WTC11 (cell line): ENCODE measurements at regions not wholly inside any gene's neighbourhood (a gene's known extent, or its start where the extent isn't known, plus 50 kb on each side); places are given as distances from the start of the nearest gene placed in this dataset.

Source experiments
- ATAC-seq: fragments of 200-7000 bp; cut with Tn5 transposase; 2 replicates; pipeline ENCODE4 v1.10.0; 2021; ENCODE audit warnings: mild to moderate bottlenecking, moderate library complexity
- CTCF ChIA-PET: fragments of 300-600 bp; sonication (Branson Sonifier 250); formaldehyde crosslinking; loops from one replicate; lab custom pipeline; 2021; ENCODE audit warnings: antibody characterized with exemption; lab: Charles Lee
- POLR2A ChIA-PET: fragments of 350-600 bp; sonication (Branson Sonifier 250); formaldehyde crosslinking; loops from one replicate; lab custom pipeline; 2021; ENCODE audit warnings: antibody characterized with exemption; lab: Charles Lee
- DNase-seq: peaks from one replicate; pipeline ENCODE4 v3.0.0; 2021; ENCODE audit warnings: low spot score
- H3K27ac Mint-ChIP-seq: 2 replicates; pipeline ENCODE4 v1.8.0; 2021; ENCODE audit warnings: mixed read lengths
- H3K27me3 Mint-ChIP-seq: 2 replicates; pipeline ENCODE4 v1.8.0; 2021; ENCODE audit warnings: low read depth, mild to moderate bottlenecking, moderate library complexity, mixed read lengths
- H3K36me3 Mint-ChIP-seq: 2 replicates; pipeline ENCODE4 v1.8.0; 2021; ENCODE audit warnings: mixed read lengths
- H3K4me1 Mint-ChIP-seq: 2 replicates; pipeline ENCODE4 v1.8.0; 2022; ENCODE audit warnings: mixed read lengths
- H3K4me3 Mint-ChIP-seq: 2 replicates; pipeline ENCODE4 v1.8.0; 2021; ENCODE audit warnings: mild to moderate bottlenecking, moderate library complexity, mixed read lengths
- H3K9me3 Mint-ChIP-seq: 2 replicates; pipeline ENCODE4 v1.8.0; 2021; ENCODE audit warnings: mixed read lengths
- AR ChIP-seq: fragments of 250-450 bp; sonication (Bioruptor Pico); IDR thresholded peaks from 2 replicates; pipeline ENCODE4 v1.9.0; 2021; ENCODE audit warnings: mild to moderate bottlenecking
- ATF1 ChIP-seq: sonication (generic); formaldehyde crosslinking; IDR thresholded peaks from 2 replicates; pipeline ENCODE4 v1.8.1; 2023; ENCODE audit warnings: mild to moderate bottlenecking, moderate library complexity, missing genetic modification reagents
- CREM ChIP-seq: sonication (generic); formaldehyde crosslinking; IDR thresholded peaks from 2 replicates; pipeline ENCODE4 v1.8.1; 2022; ENCODE audit warnings: mild to moderate bottlenecking, missing genetic modification reagents, moderate library complexity
- CTCF ChIP-seq: fragments of 200-600 bp; IDR thresholded peaks from 2 replicates; pipeline ENCODE4 v1.8.0; 2022; ENCODE audit warnings: antibody characterized with exemption
- E2F4 ChIP-seq: sonication (generic); formaldehyde crosslinking; IDR thresholded peaks from 2 replicates; pipeline ENCODE4 v1.8.1; 2022; ENCODE audit warnings: low read depth, mild to moderate bottlenecking, moderate library complexity, missing genetic modification reagents, borderline replicate concordance
- E2F5 ChIP-seq: sonication (generic); formaldehyde crosslinking; IDR thresholded peaks from 2 replicates; pipeline ENCODE4 v1.8.1; 2022; ENCODE audit warnings: mild to moderate bottlenecking, moderate library complexity, missing genetic modification reagents
- EMX1 ChIP-seq: fragments of 250-450 bp; sonication (Bioruptor Pico); IDR thresholded peaks from 2 replicates; pipeline ENCODE4 v1.8.0; 2021; ENCODE audit warnings: mild to moderate bottlenecking
- FOXJ3 ChIP-seq: sonication (generic); formaldehyde crosslinking; IDR thresholded peaks from 2 replicates; pipeline ENCODE4 v1.9.0; 2021; ENCODE audit warnings: missing genetic modification reagents, mild to moderate bottlenecking, borderline replicate concordance
- FOXK1 ChIP-seq: sonication (generic); formaldehyde crosslinking; IDR thresholded peaks from 2 replicates; pipeline ENCODE4 v1.8.0; 2022; ENCODE audit warnings: mild to moderate bottlenecking, moderate library complexity, missing genetic modification reagents
- FOXP1 ChIP-seq: sonication (generic); formaldehyde crosslinking; IDR thresholded peaks from 2 replicates; pipeline ENCODE4 v1.8.0; 2022; ENCODE audit warnings: missing genetic modification reagents, mild to moderate bottlenecking, moderate library complexity, borderline replicate concordance
- JUN ChIP-seq: sonication (generic); formaldehyde crosslinking; IDR thresholded peaks from 2 replicates; pipeline ENCODE4 v1.8.0; 2023; ENCODE audit warnings: mild to moderate bottlenecking, missing genetic modification reagents
- MYBL2 ChIP-seq: sonication (generic); formaldehyde crosslinking; IDR thresholded peaks from 2 replicates; pipeline ENCODE4 v1.8.1; 2023; ENCODE audit warnings: mild to moderate bottlenecking, moderate library complexity, missing genetic modification reagents
- NFE2L1 ChIP-seq: sonication (generic); formaldehyde crosslinking; IDR thresholded peaks from 2 replicates; pipeline ENCODE4 v1.8.1; 2023; ENCODE audit warnings: missing genetic modification reagents
- NFYB ChIP-seq: sonication (generic); formaldehyde crosslinking; conservative IDR thresholded peaks from 2 replicates; pipeline ENCODE4 v1.8.0; 2022; ENCODE audit warnings: low read depth, missing genetic modification reagents
- NR2C2 ChIP-seq: sonication (generic); formaldehyde crosslinking; IDR thresholded peaks from 2 replicates; pipeline ENCODE4 v1.8.0; 2022; ENCODE audit warnings: mild to moderate bottlenecking, missing genetic modification reagents
- NR3C1 ChIP-seq: sonication (generic); formaldehyde crosslinking; conservative IDR thresholded peaks from 2 replicates; pipeline ENCODE4 v1.8.1; 2023; ENCODE audit warnings: low read depth, mild to moderate bottlenecking, missing genetic modification reagents
- OVOL2 ChIP-seq: fragments of 250-450 bp; sonication (Bioruptor Pico); IDR thresholded peaks from 2 replicates; pipeline ENCODE4 v1.9.0; 2021; ENCODE audit warnings: mild to moderate bottlenecking, borderline replicate concordance
- RELA ChIP-seq: sonication (generic); formaldehyde crosslinking; IDR thresholded peaks from 2 replicates; pipeline ENCODE4 v1.8.1; 2022; ENCODE audit warnings: missing genetic modification reagents, mild to moderate bottlenecking, borderline replicate concordance
- RORB ChIP-seq: fragments of 250-450 bp; sonication (Bioruptor Pico); IDR thresholded peaks from 2 replicates; pipeline ENCODE4 v1.9.0; 2021; ENCODE audit warnings: mild to moderate bottlenecking
- SMAD3 ChIP-seq: sonication (generic); formaldehyde crosslinking; IDR thresholded peaks from 2 replicates; pipeline ENCODE4 v1.8.0; 2022; ENCODE audit warnings: missing genetic modification reagents, mild to moderate bottlenecking, borderline replicate concordance
- SOX15 ChIP-seq: fragments of 250-450 bp; sonication (Bioruptor Pico); IDR thresholded peaks from 2 replicates; pipeline ENCODE4 v1.9.0; 2021; ENCODE audit warnings: mild to moderate bottlenecking
- TP53 ChIP-seq: sonication (generic); formaldehyde crosslinking; IDR thresholded peaks from 2 replicates; pipeline ENCODE4 v1.8.1; 2023; ENCODE audit warnings: mild to moderate bottlenecking, missing genetic modification reagents
- USF2 ChIP-seq: sonication (generic); formaldehyde crosslinking; IDR thresholded peaks from 2 replicates; pipeline ENCODE4 v1.8.1; 2023; ENCODE audit warnings: mild to moderate bottlenecking, missing genetic modification reagents, moderate library complexity
- ZNF396 ChIP-seq: fragments of 250-450 bp; sonication (Bioruptor Pico); IDR thresholded peaks from 2 replicates; pipeline ENCODE4 v1.8.0; 2021; ENCODE audit warnings: mild to moderate bottlenecking, moderate library complexity, borderline replicate concordance
- ZNF671 ChIP-seq: fragments of 250-450 bp; sonication (Bioruptor Pico); IDR thresholded peaks from 2 replicates; pipeline ENCODE4 v1.8.0; 2021; ENCODE audit warnings: mild to moderate bottlenecking
- TF ChIP-seq, protein P1 (sequence below): fragments of 250-450 bp; sonication (Bioruptor Pico); IDR thresholded peaks from 2 replicates; pipeline ENCODE4 v1.9.0; 2021; ENCODE audit warnings: mild to moderate bottlenecking
- TF ChIP-seq, protein P2 (sequence below): sonication (generic); formaldehyde crosslinking; conservative IDR thresholded peaks from 2 replicates; pipeline ENCODE4 v1.8.1; 2022; ENCODE audit warnings: mild to moderate bottlenecking, missing genetic modification reagents

GRCh38 chr1:216888731-216889130, 165.5 kb upstream of the ESRRG start:
- H3K4me1 Mint-ChIP-seq, result peaks cover 23% of the 10 kb centered on the region
- H3K27me3 Mint-ChIP-seq, result no peaks in the 10 kb centered on the region
- H3K27ac Mint-ChIP-seq, result no peak overlapping the region
- H3K9me3 Mint-ChIP-seq, result no peaks in the 10 kb centered on the region
- TF ChIP-seq CREM (CRISPR knock-in tag), result no peak
- no peak for TF ChIP-seq SMAD3 (CRISPR knock-in tag)
- TF ChIP-seq SOX15, result no peak
- no peak for TF ChIP-seq MYBL2
- TF ChIP-seq FOXJ3 (CRISPR knock-in tag), result no peak
- TF ChIP-seq CTCF, result no peak
- no peak for TF ChIP-seq AR (CRISPR knock-in tag)
- TF ChIP-seq NR3C1, result no peak
- TF ChIP-seq E2F4 (CRISPR knock-in tag), result no peak
- no peak for TF ChIP-seq NFYB (CRISPR knock-in tag)
- TF ChIP-seq OVOL2 (CRISPR knock-in tag), result no peak
- TF ChIP-seq E2F5 (CRISPR knock-in tag), result no peak
- no peak for TF ChIP-seq JUN (CRISPR knock-in tag)
- TF ChIP-seq NR2C2, result no peak
- no peak for TF ChIP-seq ZNF671 (CRISPR knock-in tag)
- no peak for TF ChIP-seq RORB (CRISPR knock-in tag)
- no peak for TF ChIP-seq ZNF396 (CRISPR knock-in tag)
- no peak for TF ChIP-seq FOXP1
- TF ChIP-seq, protein P1, sequence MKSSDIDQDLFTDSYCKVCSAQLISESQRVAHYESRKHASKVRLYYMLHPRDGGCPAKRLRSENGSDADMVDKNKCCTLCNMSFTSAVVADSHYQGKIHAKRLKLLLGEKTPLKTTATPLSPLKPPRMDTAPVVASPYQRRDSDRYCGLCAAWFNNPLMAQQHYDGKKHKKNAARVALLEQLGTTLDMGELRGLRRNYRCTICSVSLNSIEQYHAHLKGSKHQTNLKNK (CRISPR knock-in tag), result no peak
- no peak overlapping the region for H3K4me3 Mint-ChIP-seq
- CTCF ChIA-PET, result no interaction called here
- DNase-seq, result no peak
- no peaks in the 10 kb centered on the region for H3K36me3 Mint-ChIP-seq
- POLR2A ChIA-PET, result no interaction called here
- no peak for ATAC-seq

DNA sequence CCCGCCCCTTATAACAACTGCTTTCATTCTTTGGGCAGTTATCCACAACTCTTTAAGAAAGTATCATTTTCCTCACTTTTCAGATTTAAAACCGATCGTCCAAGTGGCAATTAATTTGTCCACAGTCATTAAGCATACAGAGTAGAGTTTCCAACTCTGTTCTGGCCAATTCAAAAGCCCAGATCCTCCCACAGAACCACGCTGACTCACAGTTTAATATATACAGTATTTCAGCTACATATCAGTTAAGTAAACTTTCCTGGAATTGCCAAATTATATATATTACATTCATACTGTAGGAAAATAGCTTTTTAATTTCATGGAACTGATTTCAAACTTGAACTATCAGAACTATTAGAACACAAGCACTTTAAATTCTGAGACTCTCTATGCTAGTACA, 163.8 kb upstream of the ESRRG start:
- ChIA-PET CTCF (no interaction called here), POLR2A (no interaction called here)
- Mint-ChIP-seq H3K4me1 (peaks cover 26% of the 10 kb centered on the region), H3K27me3 (no peaks in the 10 kb centered on the region), H3K27ac (no peak overlapping the region), H3K9me3 (no peaks in the 10 kb centered on the region), H3K36me3 (no peaks in the 10 kb centered on the region), H3K4me3 (no peak overlapping the region)
- TF ChIP-seq, protein P2, sequence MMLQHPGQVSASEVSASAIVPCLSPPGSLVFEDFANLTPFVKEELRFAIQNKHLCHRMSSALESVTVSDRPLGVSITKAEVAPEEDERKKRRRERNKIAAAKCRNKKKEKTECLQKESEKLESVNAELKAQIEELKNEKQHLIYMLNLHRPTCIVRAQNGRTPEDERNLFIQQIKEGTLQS (CRISPR knock-in tag), result no peak
- no peak for TF ChIP-seq EMX1 (CRISPR knock-in tag)
- TF ChIP-seq TP53 (CRISPR knock-in tag), result no peak
- no peak for TF ChIP-seq ATF1
- no peak for TF ChIP-seq FOXK1 (CRISPR knock-in tag)
- TF ChIP-seq AR (CRISPR knock-in tag), result no peak
- TF ChIP-seq USF2 (CRISPR knock-in tag), result no peak
- no peak for TF ChIP-seq RELA (CRISPR knock-in tag)
- TF ChIP-seq NFE2L1 (CRISPR knock-in tag), result no peak
- TF ChIP-seq, protein P1 (CRISPR knock-in tag), result no peak
- no peak for TF ChIP-seq ZNF671 (CRISPR knock-in tag)
- ATAC-seq, result no peak
- no peak for DNase-seq
